HCT116 (cell line): ENCODE measurements at regions not wholly inside any gene's neighbourhood (a gene's known extent, or its start where the extent isn't known, plus 50 kb on each side); places are given as distances from the start of the nearest gene placed in this dataset.

Experiments used
- ATAC-seq: fragments of 200-7000 bp; cut with Tn5 transposase; 2 replicates; pipeline ENCODE4 v1.9.1; 2020; ENCODE audit warnings: mild to moderate bottlenecking, moderate library complexity
- BruUV-seq: library from RNA; stranded (reverse); fragments of 400-500 nt; replicated peaks from 2 replicates; lab custom pipeline; 2021; lab: Mats Ljungman, UMichigan
- CTCF ChIA-PET: fragments of 300-600 bp; sonication (Branson Sonifier 250); formaldehyde crosslinking; loops from one replicate; lab custom pipeline; 2021; ENCODE audit warnings: antibody characterized with exemption; lab: Charles Lee
- POLR2A ChIA-PET: fragments of 300-600, 350-600 bp; sonication (Branson Sonifier 250); formaldehyde crosslinking; loops from one replicate; lab custom pipeline; 2021; ENCODE audit warnings: antibody characterized with exemption; lab: Charles Lee
- RAD21 ChIA-PET, 2 experiments: fragments of 300-600 bp; sonication (Branson Sonifier 250); formaldehyde crosslinking; loops; one replicate each; lab custom pipeline; 2023; ENCODE audit warnings: low total read pairs in 2 of 2; ENCODE audit not compliant: uncharacterized antibody in 2 of 2, unreplicated experiment in 2 of 2, low non-redundant PET in 1 of 2; lab: Charles Lee
- DNase-seq: peaks from one replicate; pipeline ENCODE4 v3.0.0-alpha.2; 2010; ENCODE audit warnings: low read depth, low spot score
- H2AFZ ChIP-seq: fragments of 200-600 bp; shearing (Covaris generic), sonication (generic); 2 replicates; pipeline ENCODE4 v1.6.1; 2017; ENCODE audit warnings: low read depth, mixed run types, mixed read lengths, antibody characterized with exemption, low read length; ENCODE audit not compliant: poor library complexity, severe bottlenecking
- H3K27ac ChIP-seq: 2 replicates; pipeline ENCODE4 v1.5.1; 2012; ENCODE audit warnings: low read depth, low read length
- H3K27me3 ChIP-seq: fragments of 200-600 bp; sonication (generic); 2 replicates; pipeline ENCODE4 v1.6.1; 2016; ENCODE audit warnings: mixed run types, low read length, mixed read lengths; ENCODE audit not compliant: insufficient read depth
- H3K36me3 ChIP-seq, 2 experiments: fragments of 200-500 bp in 1 of 2; fragments of 200-600 bp in 1 of 2; sonication (Bioruptor generic) in 1 of 2; sonication (generic) in 1 of 2; 2 replicates each; pipeline versions ENCODE4 v1.5.1 to v1.6.1; 2014 to 2016; ENCODE audit warnings: low read length in 2 of 2, inconsistent platforms in 1 of 2, mixed read lengths in 1 of 2, mixed run types in 1 of 2; ENCODE audit not compliant: insufficient read depth in 2 of 2, control insufficient read depth in 1 of 2
- H3K4me1 ChIP-seq, 2 experiments: fragments of 200-600 bp in 1 of 2; sonication (generic) in 1 of 2; 2 replicates each; pipeline versions ENCODE4 v1.5.1 to v1.6.1; 2012 to 2017; ENCODE audit warnings: low read length in 2 of 2, inconsistent platforms in 1 of 2, mild to moderate bottlenecking in 1 of 2, mixed read lengths in 1 of 2, mixed run types in 1 of 2, moderate library complexity in 1 of 2; ENCODE audit not compliant: insufficient read depth in 2 of 2, control insufficient read depth in 1 of 2
- H3K4me2 ChIP-seq: fragments of 200-600 bp; sonication (generic); 2 replicates; pipeline ENCODE4 v1.6.1; 2017; ENCODE audit warnings: mixed run types, low read length, mixed read lengths
- H3K4me3 ChIP-seq, 2 experiments: fragments of 200-600 bp in 1 of 2; sonication (generic) in 1 of 2; replicated peaks in 1 of 2; 2 replicates each; pipeline ENCODE4 v1.5.1; 2011 to 2016; ENCODE audit warnings: low read length in 2 of 2, control low read depth in 1 of 2, low read depth in 1 of 2, mild to moderate bottlenecking in 1 of 2, mixed read lengths in 1 of 2, mixed run types in 1 of 2
- H3K79me2 ChIP-seq: fragments of 200-600 bp; sonication (generic); 2 replicates; pipeline ENCODE4 v1.6.1; 2017; ENCODE audit warnings: mild to moderate bottlenecking, mixed run types, low read length, moderate library complexity, mixed read lengths; ENCODE audit not compliant: insufficient read depth
- H3K9ac ChIP-seq: fragments of 200-600 bp; sonication (generic); 2 replicates; pipeline ENCODE4 v1.6.1; 2016; ENCODE audit warnings: low read length, mixed read lengths
- H3K9me2 ChIP-seq: fragments of 200-600 bp; sonication (generic), shearing (Covaris generic); 2 replicates; pipeline ENCODE4 v1.6.1; 2017; ENCODE audit warnings: mixed run types, mild to moderate bottlenecking, moderate library complexity; ENCODE audit not compliant: insufficient read depth
- H3K9me3 ChIP-seq, 2 experiments: fragments of 200-500 bp in 1 of 2; fragments of 200-600 bp in 1 of 2; sonication (Bioruptor generic) in 1 of 2; sonication (generic) in 1 of 2; 2 replicates each; pipeline ENCODE4 v1.6.1; 2014 to 2017; ENCODE audit warnings: low read length in 2 of 2, mixed read lengths in 2 of 2, inconsistent platforms in 1 of 2, low read depth in 1 of 2, mild to moderate bottlenecking in 1 of 2, mixed run types in 1 of 2, moderate library complexity in 1 of 2; ENCODE audit not compliant: control insufficient read depth in 1 of 2, insufficient read depth in 1 of 2
- H4K20me1 ChIP-seq: fragments of 200-600 bp; sonication (generic), shearing (Covaris generic); 2 replicates; pipeline ENCODE4 v1.6.1; 2017; ENCODE audit warnings: mixed run types, mild to moderate bottlenecking, moderate library complexity; ENCODE audit not compliant: insufficient read depth
- CEBPB ChIP-seq: IDR thresholded peaks from 2 replicates; pipeline ENCODE4 v1.6.1; 2012; ENCODE audit warnings: low read depth
- CTCF ChIP-seq, 3 experiments: fragments of 200-600 bp in 1 of 3; sonication (generic) in 1 of 3; IDR thresholded peaks in 2 of 3; conservative IDR thresholded peaks in 1 of 3; 2 replicates each; pipeline ENCODE4 v1.5.1; 2012 to 2017; ENCODE audit warnings: low read depth in 2 of 3, low read length in 2 of 3, antibody characterized with exemption in 1 of 3, borderline replicate concordance in 1 of 3, control low read depth in 1 of 3, mild to moderate bottlenecking in 1 of 3, mixed read lengths in 1 of 3, mixed run types in 1 of 3, moderate library complexity in 1 of 3; ENCODE audit not compliant: insufficient read depth in 1 of 3
- ELF1 ChIP-seq: IDR thresholded peaks from 2 replicates; pipeline ENCODE4 v1.6.1; 2012; ENCODE audit warnings: low read depth, borderline replicate concordance
- EZH2 ChIP-seq: fragments of 200-600 bp; sonication (generic); IDR thresholded peaks from 2 replicates; pipeline ENCODE4 v1.6.1; 2017; ENCODE audit warnings: antibody characterized with exemption, mixed run types
- EZH2phosphoT487 ChIP-seq: fragments of 200-600 bp; IDR thresholded peaks from 2 replicates; pipeline ENCODE4 v1.6.1; 2018; ENCODE audit warnings: antibody characterized with exemption, borderline replicate concordance
- FOSL1 ChIP-seq: IDR thresholded peaks from 2 replicates; pipeline ENCODE4 v1.6.1; 2012; ENCODE audit warnings: low read depth
- JUND ChIP-seq: IDR thresholded peaks from 2 replicates; pipeline ENCODE4 v1.6.1; 2012
- POLR2A ChIP-seq: IDR thresholded peaks from 2 replicates; pipeline ENCODE4 v1.7.0; 2011; ENCODE audit warnings: borderline replicate concordance; ENCODE audit not compliant: insufficient read depth, insufficient read length; ENCODE audit errors: extremely low read depth
- POLR2AphosphoS5 ChIP-seq: IDR thresholded peaks from 2 replicates; pipeline ENCODE4 v1.6.1; 2011; ENCODE audit warnings: mild to moderate bottlenecking, low read depth, low read length, moderate library complexity
- REST ChIP-seq: IDR thresholded peaks from 2 replicates; pipeline ENCODE4 v1.6.1; 2012; ENCODE audit warnings: low read depth
- SIN3A ChIP-seq: IDR thresholded peaks from 2 replicates; pipeline ENCODE4 v1.6.1; 2012; ENCODE audit warnings: low read depth
- SRF ChIP-seq: IDR thresholded peaks from 2 replicates; pipeline ENCODE4 v1.6.1; 2012; ENCODE audit warnings: low read depth
- TCF7L2 ChIP-seq: IDR thresholded peaks from 2 replicates; pipeline ENCODE4 v1.7.0; 2011; ENCODE audit warnings: borderline replicate concordance, inconsistent platforms; ENCODE audit not compliant: insufficient read depth, insufficient read length; ENCODE audit errors: extremely low read depth
- YY1 ChIP-seq: IDR thresholded peaks from 2 replicates; pipeline ENCODE4 v1.6.1; 2011; ENCODE audit warnings: low read length, low read depth, moderate library complexity, mild to moderate bottlenecking; ENCODE audit not compliant: insufficient replicate concordance; ENCODE audit errors: extremely low read depth
- ZBTB33 ChIP-seq: IDR thresholded peaks from 2 replicates; pipeline ENCODE4 v1.6.1; 2011; ENCODE audit warnings: mild to moderate bottlenecking, low read length, moderate library complexity; ENCODE audit not compliant: insufficient replicate concordance; ENCODE audit errors: extremely low read depth
- ZNF274 ChIP-seq: fragments of 200-500 bp; sonication (Bioruptor generic); IDR thresholded peaks from 2 replicates; pipeline ENCODE4 v1.6.1; 2014; ENCODE audit warnings: mild to moderate bottlenecking, low read depth, low read length, inconsistent platforms
- intact Hi-C: fragments of 100-400 bp; cut with micrococcal nuclease; formaldehyde crosslinking; loops from 2 replicates; pipeline ENCODE4 v1.10.0; 2022

- no peak for TF ChIP-seq CTCF (IDR thresholded peaks at IDR 0.05 in 2 of 3, conservative IDR thresholded peaks at IDR 0.05 in 1 of 3; ENCODE audit: borderline replicate concordance in 1 of 3, insufficient read depth in 1 of 3, low read depth in 2 of 3, low read length in 2 of 3)
- TF ChIP-seq JUND = no peak
- TF ChIP-seq FOSL1 = no peak
- no peak for TF ChIP-seq ELF1
- no peak for TF ChIP-seq SRF
- no peak for TF ChIP-seq EZH2
- no peak for TF ChIP-seq ZNF274
- TF ChIP-seq TCF7L2 = no peak
- TF ChIP-seq SIN3A = no peak
- no peak for TF ChIP-seq CEBPB
- TF ChIP-seq POLR2A = no peak
- TF ChIP-seq POLR2AphosphoS5 = no peak
- TF ChIP-seq ZBTB33 = no peak
- no peak for TF ChIP-seq EZH2phosphoT487
- no peak for TF ChIP-seq REST
- TF ChIP-seq YY1 = no peak
- intact Hi-C loops = loop anchor here (10.0 kb wide), 1 partner anchor 245 kb away; the partner anchor contains the start of gene TIAM1
- Histone ChIP-seq H3K4me1 (no peaks in the 10 kb centered on the region), H3K79me2 (no peaks in the 10 kb centered on the region), H2AFZ (no peak overlapping the region), H3K9me3 (no peaks in the 10 kb centered on the region), H4K20me1 (no peaks in the 10 kb centered on the region), H3K4me3 (no peak overlapping the region), H3K4me2 (no peak overlapping the region), H3K9me2 (no peaks in the 10 kb centered on the region), H3K27me3 (no peaks in the 10 kb centered on the region), H3K9ac (no peak overlapping the region), H3K27ac (no peak overlapping the region), H3K36me3 (no peaks in the 10 kb centered on the region)
- ChIA-PET RAD21 (no interaction called here), POLR2A (no interaction called here), CTCF (no interaction called here)
- no TSS peak for BruUV-seq
- no peak for ATAC-seq
- no peak for DNase-seq
These were observed 69.7 kb upstream of the SOD1 start for GRCh38 chr21:31589820-31590219.
